Thyroid gland (tissue), 4 donors: ENCODE measurements at regions not wholly inside any gene's neighbourhood (a gene's known extent, or its start where the extent isn't known, plus 50 kb on each side); places are given as distances from the start of the nearest gene placed in this dataset.

ENCODE experiments used
- DNase-seq, 2 donors: peaks; one replicate each; pipeline ENCODE4 v3.0.0-alpha.2; 2019
- H3K27ac ChIP-seq, 3 donors: fragments of 200-600 bp; sonication (generic); 1 replicate in 2 of 3; 2 replicates in 1 of 3; pipeline ENCODE4 v1.5.1; 2016 to 2019; ENCODE audit warnings: mild to moderate bottlenecking in 1 of 3, moderate library complexity in 1 of 3
- H3K27me3 ChIP-seq: fragments of 200-600 bp; sonication (generic); one replicate; pipeline ENCODE4 v1.5.1; 2019
- H3K36me3 ChIP-seq, 2 donors: fragments of 200-600 bp; sonication (generic); one replicate each; pipeline ENCODE4 v1.5.1; 2016 to 2019
- H3K4me1 ChIP-seq, 2 donors: fragments of 200-600 bp; sonication (generic); one replicate each; pipeline ENCODE4 v1.5.1; 2017 to 2019
- H3K4me3 ChIP-seq, 3 donors: fragments of 200-600 bp; sonication (generic); replicated peaks in 1 of 3; 1 replicate in 2 of 3; 2 replicates in 1 of 3; pipeline ENCODE4 v1.5.1; 2016; ENCODE audit warnings: mild to moderate bottlenecking in 1 of 3
- H3K9me3 ChIP-seq: fragments of 200-600 bp; sonication (generic); one replicate; pipeline ENCODE4 v1.5.1; 2017
- POLR2A ChIP-seq, 2 donors: fragments of 450-650 bp; IDR thresholded peaks; one replicate each; pipeline ENCODE4 v1.6.1; 2017; ENCODE audit warnings: antibody characterized with exemption in 2 of 2, mild to moderate bottlenecking in 2 of 2, moderate library complexity in 1 of 2
- WGBS, 2 donors: methylation state at CpG; one replicate each; pipeline ENCODE4 v1.1.5; 2017; 5-methylcytosine and 5-hydroxymethylcytosine counted together
- intact Hi-C: fragments of 100-400 bp; cut with DNase I; formaldehyde crosslinking; loops from one replicate; pipeline ENCODE4 v1.15.1; 2023
- TF ChIP-seq, protein P1 (sequence below), 6 experiments: fragments of 200-600 bp in 3 of 6; fragments of 450-650 bp in 3 of 6; sonication (generic) in 3 of 6; IDR thresholded peaks; one replicate each; pipeline ENCODE4 v1.5.1; 2016 to 2019; ENCODE audit warnings: antibody characterized with exemption in 6 of 6, mild to moderate bottlenecking in 2 of 6, inconsistent platforms in 1 of 6, moderate library complexity in 1 of 6

DNA sequence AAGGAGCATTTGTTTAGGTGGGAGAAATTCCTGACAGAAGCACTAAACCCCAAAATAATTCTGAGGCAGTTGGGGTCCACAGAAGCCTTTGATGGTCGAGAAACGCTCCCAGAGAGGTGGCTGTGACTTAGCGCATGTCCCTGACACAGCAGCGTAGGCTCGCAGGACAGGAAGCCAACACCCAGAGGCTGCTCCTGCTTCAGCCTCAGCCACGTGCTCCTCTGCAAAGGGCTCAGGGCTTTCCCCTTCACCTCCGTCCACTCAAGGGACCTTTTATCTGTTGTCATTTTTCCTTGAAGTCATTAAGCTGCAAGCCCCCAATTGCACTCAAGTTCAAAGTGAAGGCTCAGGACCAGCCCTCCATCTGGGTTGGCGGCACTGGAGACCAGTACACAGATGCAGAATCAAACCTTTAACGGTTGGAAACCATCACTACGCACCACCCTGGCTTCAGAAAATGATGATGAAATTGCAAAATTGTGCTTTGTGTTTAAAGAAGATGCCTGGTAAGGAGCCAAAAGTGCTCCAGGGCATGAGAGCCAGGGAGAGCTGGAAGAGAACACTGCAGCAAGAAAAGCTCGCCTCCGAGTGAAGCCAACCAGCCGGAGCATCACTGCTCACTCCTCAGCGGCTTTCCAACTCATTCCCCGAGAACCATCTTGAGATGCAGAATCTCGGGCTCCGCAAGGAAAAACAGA, 219.6 kb downstream of the RAP2A start:
- Histone ChIP-seq H3K27me3 (no peaks in the 10 kb centered on the region), H3K4me1 (no peaks in the 10 kb centered on the region), H3K4me3 (no peak overlapping the region), H3K9me3 (no peaks in the 10 kb centered on the region), H3K36me3 (no peaks in the 10 kb centered on the region), H3K27ac (no peak overlapping the region)
- DNase-seq: peak in 1 of 2 donors; percentile 32
- TF ChIP-seq, protein P1, sequence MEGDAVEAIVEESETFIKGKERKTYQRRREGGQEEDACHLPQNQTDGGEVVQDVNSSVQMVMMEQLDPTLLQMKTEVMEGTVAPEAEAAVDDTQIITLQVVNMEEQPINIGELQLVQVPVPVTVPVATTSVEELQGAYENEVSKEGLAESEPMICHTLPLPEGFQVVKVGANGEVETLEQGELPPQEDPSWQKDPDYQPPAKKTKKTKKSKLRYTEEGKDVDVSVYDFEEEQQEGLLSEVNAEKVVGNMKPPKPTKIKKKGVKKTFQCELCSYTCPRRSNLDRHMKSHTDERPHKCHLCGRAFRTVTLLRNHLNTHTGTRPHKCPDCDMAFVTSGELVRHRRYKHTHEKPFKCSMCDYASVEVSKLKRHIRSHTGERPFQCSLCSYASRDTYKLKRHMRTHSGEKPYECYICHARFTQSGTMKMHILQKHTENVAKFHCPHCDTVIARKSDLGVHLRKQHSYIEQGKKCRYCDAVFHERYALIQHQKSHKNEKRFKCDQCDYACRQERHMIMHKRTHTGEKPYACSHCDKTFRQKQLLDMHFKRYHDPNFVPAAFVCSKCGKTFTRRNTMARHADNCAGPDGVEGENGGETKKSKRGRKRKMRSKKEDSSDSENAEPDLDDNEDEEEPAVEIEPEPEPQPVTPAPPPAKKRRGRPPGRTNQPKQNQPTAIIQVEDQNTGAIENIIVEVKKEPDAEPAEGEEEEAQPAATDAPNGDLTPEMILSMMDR (IDR thresholded peaks at IDR 0.05): no peak
- TF ChIP-seq POLR2A (IDR thresholded peaks at IDR 0.05): no peak
- intact Hi-C loops: no loop called here
- 54 to 69% methylated on average over 17 of the region's 17 CpGs for WGBS, 2 donors

DNA sequence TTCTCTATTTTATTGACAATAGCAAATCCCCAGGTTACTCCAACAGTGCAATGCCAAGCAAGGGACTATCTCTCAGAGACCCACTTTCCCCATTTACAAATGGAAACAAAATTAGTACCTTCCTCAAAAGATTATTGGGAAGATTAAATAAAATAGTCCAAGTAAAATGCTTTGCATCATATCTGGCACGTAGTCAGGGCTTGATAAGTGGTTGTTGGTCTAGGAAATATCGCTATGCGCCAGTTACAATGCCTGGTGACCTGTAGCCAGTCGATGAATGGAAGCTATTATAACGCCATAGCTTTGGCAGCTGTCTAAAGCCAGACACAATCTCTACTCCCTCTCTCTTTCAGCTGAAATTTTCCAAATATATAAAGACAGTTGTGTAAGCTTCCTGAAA, 220.3 kb downstream of the RAP2A start:
- H3K36me3 ChIP-seq: no peaks in the 10 kb centered on the region
- no peaks in the 10 kb centered on the region for H3K27me3 ChIP-seq
- 83 to 86% methylated on average over 5 of the region's 5 CpGs for WGBS, 2 donors
- H3K4me1 ChIP-seq: no peaks in the 10 kb centered on the region
- intact Hi-C loops: no loop called here
- no peak for TF ChIP-seq POLR2A (IDR thresholded peaks at IDR 0.05)
- TF ChIP-seq, protein P1 (IDR thresholded peaks at IDR 0.05): no peak
- H3K4me3 ChIP-seq: no peak overlapping the region
- no peak overlapping the region for H3K27ac ChIP-seq
- no peaks in the 10 kb centered on the region for H3K9me3 ChIP-seq
- DNase-seq: no peak

DNA sequence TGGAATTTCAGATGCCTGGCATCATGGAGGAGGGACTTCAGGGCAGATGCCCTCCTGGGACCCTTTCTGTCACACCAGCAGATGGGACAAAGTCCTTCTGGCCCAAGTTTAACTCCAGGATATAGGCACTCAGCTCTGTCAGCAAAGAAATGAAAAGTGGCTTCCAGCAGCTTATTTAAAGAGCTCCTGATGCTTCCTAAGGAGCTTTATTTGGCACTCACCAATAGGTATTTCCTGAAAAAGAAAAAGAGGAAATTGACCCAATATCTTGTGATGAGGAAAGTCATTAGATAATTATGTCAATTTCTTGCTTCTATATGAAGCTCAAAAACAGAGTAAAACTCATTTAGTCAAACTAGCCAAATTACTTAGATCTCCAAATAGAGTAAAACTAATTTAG, 224.6 kb downstream of the RAP2A start:
- Histone ChIP-seq H3K36me3 (no peaks in the 10 kb centered on the region), H3K4me3 (no peak overlapping the region), H3K4me1 (no peaks in the 10 kb centered on the region), H3K9me3 (no peaks in the 10 kb centered on the region), H3K27ac (no peak overlapping the region), H3K27me3 (no peaks in the 10 kb centered on the region)
- intact Hi-C loops: no loop called here
- DNase-seq: no peak
- TF ChIP-seq POLR2A (IDR thresholded peaks at IDR 0.05): no peak
- TF ChIP-seq, protein P1 (IDR thresholded peaks at IDR 0.05): no peak

DNA sequence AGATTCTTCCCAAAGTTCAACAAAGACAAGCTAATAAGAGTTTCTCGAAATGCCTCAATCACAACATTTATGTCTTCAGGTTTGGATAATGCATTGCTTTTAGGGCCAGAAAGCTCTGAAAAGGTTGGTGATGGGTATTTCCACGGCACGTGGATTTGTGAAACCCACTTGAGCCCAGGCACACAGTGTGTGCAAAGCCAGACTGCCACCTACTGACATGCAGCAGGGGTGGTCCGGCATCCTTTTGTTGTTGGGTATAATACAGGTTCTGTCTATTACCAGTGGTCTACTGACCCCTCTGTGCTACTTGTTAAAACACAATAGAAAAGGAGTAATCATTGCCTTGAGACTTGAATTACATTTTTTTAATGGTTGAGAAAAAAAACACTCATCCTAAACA, 225.6 kb downstream of the RAP2A start:
- DNase-seq: peak in 1 of 2 donors; percentile 22
- H3K4me1 ChIP-seq: no peaks in the 10 kb centered on the region
- no peak overlapping the region for H3K4me3 ChIP-seq
- WGBS, 2 donors: 34 to 43% methylated on average over 4 of the region's 4 CpGs
- no peaks in the 10 kb centered on the region for H3K36me3 ChIP-seq
- H3K27me3 ChIP-seq: no peaks in the 10 kb centered on the region
- intact Hi-C loops: no loop called here
- TF ChIP-seq, protein P1 (IDR thresholded peaks at IDR 0.05): peak in 4 of 6 experiments; percentile 5 to 44 (median 30)
- TF ChIP-seq POLR2A (IDR thresholded peaks at IDR 0.05): no peak
- H3K27ac ChIP-seq: no peak overlapping the region
- no peaks in the 10 kb centered on the region for H3K9me3 ChIP-seq

DNA sequence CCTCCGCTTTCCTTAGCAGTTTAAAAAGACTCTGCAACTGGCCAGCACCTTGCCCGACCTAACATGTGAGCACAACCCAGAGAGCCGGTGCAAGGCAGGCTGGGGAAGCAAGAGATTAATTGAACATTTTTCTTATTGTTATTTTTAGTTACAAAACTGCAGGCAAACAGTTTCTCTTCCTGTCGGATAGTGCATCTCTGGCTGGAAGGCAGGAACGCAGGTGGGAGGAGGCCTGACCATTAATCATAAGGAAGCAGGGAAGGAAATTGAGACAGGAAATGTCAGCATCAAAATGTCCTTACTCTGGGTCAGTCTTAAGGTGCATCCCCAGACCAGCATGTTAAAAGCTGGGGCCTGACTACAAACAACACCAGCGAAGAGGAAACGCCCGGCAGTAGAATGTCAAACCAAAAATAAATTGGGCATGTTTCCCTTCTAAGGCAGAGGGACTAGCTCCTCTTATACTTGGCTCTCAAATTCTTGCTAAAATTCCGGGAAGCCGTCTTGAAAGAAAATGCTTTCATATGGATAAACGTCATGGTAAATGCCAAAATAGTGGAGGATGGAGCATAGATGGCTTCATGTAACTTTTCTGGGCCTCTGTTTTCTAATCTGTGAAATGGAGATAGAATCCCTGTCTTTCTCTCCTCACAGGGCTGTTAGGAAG, 226.8 kb downstream of the RAP2A start:
- TF ChIP-seq POLR2A (IDR thresholded peaks at IDR 0.05): no peak
- TF ChIP-seq, protein P1 (IDR thresholded peaks at IDR 0.05): no peak
- WGBS, 2 donors: 64 to 80% methylated on average over 11 of the region's 11 CpGs
- Histone ChIP-seq H3K4me1 (no peaks in the 10 kb centered on the region), H3K4me3 (no peak overlapping the region), H3K36me3 (no peaks in the 10 kb centered on the region), H3K27me3 (no peaks in the 10 kb centered on the region), H3K9me3 (no peaks in the 10 kb centered on the region), H3K27ac (no peak overlapping the region)
- intact Hi-C loops: no loop called here
- no peak for DNase-seq
